Mucosa of descending colon (tissue), 3 donors: ENCODE measurements at regions not wholly inside any gene's neighbourhood (a gene's known extent, or its start where the extent isn't known, plus 50 kb on each side); places are given as distances from the start of the nearest gene placed in this dataset.

Experiments used
- ATAC-seq: fragments of 200-7000 bp; cut with Tn5 transposase; one replicate; pipeline ENCODE4 v1.9.1; 2020; ENCODE audit warnings: mild to moderate bottlenecking, moderate library complexity
- DNase-seq, 3 donors: peaks; one replicate each; pipeline ENCODE4 v3.0.0-alpha.2; 2020
- H3K36me3 ChIP-seq: fragments of 200-600 bp; one replicate; pipeline ENCODE4 v1.8.0; 2021; ENCODE audit warnings: low read depth, mild to moderate bottlenecking
- H3K4me1 ChIP-seq: fragments of 200-600 bp; one replicate; pipeline ENCODE4 v1.8.0; 2021; ENCODE audit warnings: low read depth, mild to moderate bottlenecking
- H3K4me3 ChIP-seq: fragments of 200-600 bp; one replicate; pipeline ENCODE4 v1.8.0; 2021; ENCODE audit warnings: mild to moderate bottlenecking
- H3K9me3 ChIP-seq: fragments of 200-600 bp; one replicate; pipeline ENCODE4 v1.8.0; 2021; ENCODE audit warnings: mild to moderate bottlenecking
- CTCF ChIP-seq: fragments of 200-600 bp; IDR thresholded peaks from one replicate; pipeline ENCODE4 v1.8.0; 2022; ENCODE audit warnings: antibody characterized with exemption, mild to moderate bottlenecking
- intact Hi-C, 2 donors: fragments of 100-400 bp; cut with DNase I in 1 of 2; cut with micrococcal nuclease in 1 of 2; formaldehyde crosslinking; loops; one replicate each; pipeline versions ENCODE4 v1.11.0 to v1.11.1; 2022; cut with DNase I, micrococcal nuclease
- donor health status: DM: no; HTN: no; CAD: no; lungs with moderate emphysema.
- donor health status: DM: no; HTN: no; CAD: no.
- donor health status: DM: no; HTN: yes; CAD: no.

- Histone ChIP-seq H3K4me3 (no peak overlapping the region), H3K4me1 (no peaks in the 10 kb centered on the region), H3K9me3 (no peaks in the 10 kb centered on the region), H3K36me3 (no peaks in the 10 kb centered on the region)
- intact Hi-C loops: no loop called here
- ATAC-seq: no peak
- no peak for DNase-seq
- TF ChIP-seq CTCF: no peak
Measured at GRCh38 chr7:88614736-88615135, 144.8 kb upstream of the ZNF804B start.

DNA sequence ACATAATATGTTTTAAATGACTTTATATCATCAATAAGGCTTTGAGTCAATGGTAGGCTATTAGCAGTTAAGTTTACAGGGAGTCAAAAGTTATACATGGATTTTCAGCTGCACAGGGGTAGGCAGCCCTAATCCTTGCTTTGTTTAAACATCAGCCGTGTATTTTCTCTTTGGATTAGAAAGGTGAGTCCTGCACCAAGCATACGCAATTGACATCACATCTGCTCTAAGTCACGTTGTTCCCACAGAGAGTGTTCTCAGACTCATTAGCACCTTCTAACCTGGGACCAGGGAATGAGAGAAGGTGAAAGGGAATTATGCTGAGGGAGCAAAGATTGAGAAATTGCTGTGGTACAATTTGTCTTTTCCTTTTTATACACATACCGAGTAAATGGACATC, 148.6 kb upstream of the ZNF804B start:
- TF ChIP-seq CTCF: no peak
- intact Hi-C loops: no loop called here
- ATAC-seq: no peak

DNA sequence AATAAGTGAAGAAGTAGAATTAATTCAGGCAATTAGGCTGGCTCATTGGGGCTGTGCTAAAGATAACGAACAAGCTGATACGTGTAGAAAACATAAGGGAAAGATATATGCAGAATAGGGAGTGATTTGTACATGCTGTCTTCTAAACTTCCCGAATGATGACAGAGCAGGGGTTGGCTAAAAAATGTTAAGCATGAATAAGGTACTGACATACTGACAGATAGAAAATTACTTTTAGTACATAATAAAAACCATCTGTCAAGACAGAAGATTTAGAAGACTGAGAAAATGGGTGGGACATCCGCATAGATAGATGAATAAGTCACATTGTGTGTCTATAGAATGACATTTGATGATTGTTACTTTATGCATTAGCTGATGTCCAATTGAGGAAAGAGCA, 158.8 kb upstream of the ZNF804B start:
- Histone ChIP-seq H3K4me1 (no peaks in the 10 kb centered on the region), H3K9me3 (no peaks in the 10 kb centered on the region), H3K36me3 (no peaks in the 10 kb centered on the region), H3K4me3 (no peak overlapping the region)
- DNase-seq (no peak), ATAC-seq (no peak)
- intact Hi-C loops: no loop called here
- TF ChIP-seq CTCF: no peak

More for the DNA sequence above, 148.6 kb upstream of the ZNF804B start:
- Histone ChIP-seq H3K9me3 (no peaks in the 10 kb centered on the region), H3K36me3 (no peaks in the 10 kb centered on the region), H3K4me3 (no peak overlapping the region), H3K4me1 (no peaks in the 10 kb centered on the region)
- no peak for DNase-seq

DNA sequence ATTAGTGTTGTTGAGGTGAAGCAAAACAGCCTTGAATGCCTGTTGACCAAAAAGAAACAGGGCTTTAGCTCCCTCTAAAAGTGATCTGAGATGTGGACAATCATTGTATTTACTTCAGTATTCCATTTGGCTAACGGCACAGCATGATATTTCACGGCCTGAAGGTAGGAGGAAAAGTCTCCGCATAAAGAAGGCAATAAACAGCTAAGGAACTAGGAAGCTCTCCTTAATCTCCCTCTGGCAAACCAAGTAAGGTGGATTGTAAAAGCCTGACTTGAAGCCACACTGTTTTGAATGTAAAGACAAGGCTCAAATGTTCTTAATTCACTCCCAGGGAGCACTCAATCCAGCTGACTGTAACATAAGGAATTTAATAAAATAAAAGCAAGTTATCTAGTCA, 160.0 kb upstream of the ZNF804B start:
- no peaks in the 10 kb centered on the region for H3K4me1 ChIP-seq
- no peak for TF ChIP-seq CTCF
- ATAC-seq: no peak
- intact Hi-C loops: no loop called here
- H3K36me3 ChIP-seq: no peaks in the 10 kb centered on the region
- H3K9me3 ChIP-seq: no peaks in the 10 kb centered on the region
- no peak for DNase-seq
- no peak overlapping the region for H3K4me3 ChIP-seq

DNA sequence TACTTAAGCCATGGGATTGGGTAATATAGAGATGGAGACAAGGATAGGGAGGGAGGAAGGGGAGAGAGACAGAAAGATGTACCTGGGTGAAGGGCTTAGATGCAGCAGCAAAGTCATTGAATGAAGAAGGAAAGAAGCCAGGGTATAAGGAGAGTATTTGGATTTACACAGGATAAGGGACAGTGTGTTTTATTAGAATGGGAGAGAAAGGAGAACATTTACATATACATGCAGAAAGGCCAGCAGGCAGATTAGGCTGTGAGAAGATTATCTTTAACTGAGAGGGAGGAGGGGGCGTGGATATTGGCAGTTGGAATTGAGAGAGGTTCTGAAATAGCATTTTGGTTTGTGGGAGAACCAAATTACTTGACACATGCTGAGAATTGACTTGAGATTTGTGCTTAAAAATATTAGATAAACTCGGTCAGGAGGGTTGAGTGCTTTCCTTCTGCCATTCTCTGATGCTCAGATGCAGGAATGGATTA, 161.5 kb upstream of the ZNF804B start:
- H3K4me1 ChIP-seq: no peaks in the 10 kb centered on the region
- no peak for TF ChIP-seq CTCF
- H3K36me3 ChIP-seq: no peaks in the 10 kb centered on the region
- DNase-seq (no peak), ATAC-seq (no peak)
- no peak overlapping the region for H3K4me3 ChIP-seq
- H3K9me3 ChIP-seq: peaks cover 4% of the 10 kb centered on the region
- intact Hi-C loops: no loop called here

DNA sequence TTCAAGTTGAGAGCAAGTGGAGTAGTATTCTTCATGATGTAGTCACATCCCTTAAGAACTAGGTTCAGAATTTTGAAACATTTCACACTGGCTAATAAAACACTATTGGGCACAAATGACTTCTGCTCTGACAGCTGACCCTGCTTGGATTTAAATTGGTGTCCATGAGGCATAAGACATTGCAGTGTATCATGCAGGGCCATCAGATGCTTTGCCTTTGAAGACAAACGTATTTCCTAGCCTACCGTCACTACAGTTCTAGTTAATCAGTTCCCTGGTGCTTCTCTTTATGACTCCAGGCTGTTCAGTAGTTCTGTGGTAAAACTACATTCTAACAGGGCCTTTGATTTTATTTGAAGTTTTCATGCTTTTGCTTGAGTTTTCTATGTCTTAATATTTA, 168.5 kb upstream of the ZNF804B start:
- intact Hi-C loops: no loop called here
- no peak for ATAC-seq
- TF ChIP-seq CTCF: no peak
- H3K36me3 ChIP-seq: no peaks in the 10 kb centered on the region
- H3K4me1 ChIP-seq: no peaks in the 10 kb centered on the region
- H3K9me3 ChIP-seq: peaks cover 8% of the 10 kb centered on the region
- H3K4me3 ChIP-seq: no peak overlapping the region
- DNase-seq: no peak
